ENCODE measurements at regions not wholly inside any gene's neighbourhood (a gene's known extent, or its start where the extent isn't known, plus 50 kb on each side); places are given as distances from the start of the nearest gene placed in this dataset.

DNA sequence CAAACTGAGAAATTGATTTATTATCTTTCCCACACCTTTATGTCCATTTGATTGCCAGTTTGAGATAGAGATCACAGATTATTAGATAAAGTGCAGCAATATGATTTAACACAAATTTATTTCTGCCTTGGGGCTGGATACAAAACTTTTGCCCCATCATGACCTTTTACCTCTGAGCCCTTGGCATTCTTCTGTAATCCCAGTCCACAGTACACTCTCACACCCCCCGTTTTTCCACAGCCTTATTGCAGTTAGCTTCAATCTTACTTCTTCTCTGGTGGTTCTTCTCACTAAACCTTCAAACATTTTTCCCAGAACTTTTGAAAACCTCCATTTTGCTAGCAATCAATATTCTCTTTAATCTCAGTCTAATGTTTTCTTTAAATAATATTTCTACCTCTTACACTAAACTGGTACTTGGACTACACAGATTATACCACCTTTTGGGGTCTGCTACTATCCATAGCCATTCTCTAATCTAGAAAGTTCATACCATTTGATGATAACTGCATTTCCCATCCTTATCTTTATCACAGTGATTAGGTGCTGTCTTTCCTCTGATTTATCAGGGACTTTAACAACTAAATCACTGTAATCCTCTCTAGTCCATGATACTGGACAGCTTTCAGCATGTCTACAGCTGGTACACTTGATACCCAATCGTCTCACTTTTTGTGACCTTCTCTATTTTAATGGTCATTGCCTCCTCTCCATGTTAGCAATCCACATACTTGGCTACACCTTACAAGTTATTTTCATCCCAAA lies 186.7 kb upstream of the PDE3A start:
- CTCF ChIA-PET = no interaction called here

DNA sequence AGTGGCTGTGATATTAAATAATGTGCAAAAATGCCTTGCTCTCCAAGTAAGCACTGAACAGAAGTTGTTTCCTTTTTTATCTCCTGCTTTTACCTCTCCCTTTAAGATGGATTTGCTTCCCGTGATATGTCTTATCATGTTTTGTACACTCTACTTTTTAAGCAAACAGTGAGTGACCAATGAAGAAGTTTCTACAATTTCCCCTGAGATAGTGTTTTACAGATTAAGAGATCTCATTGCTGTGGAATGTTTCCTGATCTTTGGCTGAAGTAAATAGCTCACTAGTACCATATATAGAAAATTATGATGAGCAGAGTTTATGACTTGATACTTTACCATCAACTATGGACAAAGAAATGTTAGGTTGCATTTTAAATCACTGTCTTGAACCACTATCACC lies 184.8 kb upstream of the PDE3A start:
- no peaks in the 10 kb centered on the region for H3K4me1 Mint-ChIP-seq (ENCODE audit: low read depth)
- POLR2A ChIA-PET = no interaction called here

More for the DNA sequence above, 186.7 kb upstream of the PDE3A start:
- DNase-seq (no peak), ATAC-seq (no peak)
- Mint-ChIP-seq H3K27ac (no peak overlapping the region), H3K9me3 (ENCODE audit: insufficient read depth) (no peaks in the 10 kb centered on the region), H3K27me3 (ENCODE audit: low read depth) (no peaks in the 10 kb centered on the region), H3K4me1 (ENCODE audit: low read depth) (no peaks in the 10 kb centered on the region), H3K36me3 (ENCODE audit: low read depth) (no peaks in the 10 kb centered on the region), H3K4me3 (no peak overlapping the region)
- POLR2A ChIA-PET = no interaction called here

DNA sequence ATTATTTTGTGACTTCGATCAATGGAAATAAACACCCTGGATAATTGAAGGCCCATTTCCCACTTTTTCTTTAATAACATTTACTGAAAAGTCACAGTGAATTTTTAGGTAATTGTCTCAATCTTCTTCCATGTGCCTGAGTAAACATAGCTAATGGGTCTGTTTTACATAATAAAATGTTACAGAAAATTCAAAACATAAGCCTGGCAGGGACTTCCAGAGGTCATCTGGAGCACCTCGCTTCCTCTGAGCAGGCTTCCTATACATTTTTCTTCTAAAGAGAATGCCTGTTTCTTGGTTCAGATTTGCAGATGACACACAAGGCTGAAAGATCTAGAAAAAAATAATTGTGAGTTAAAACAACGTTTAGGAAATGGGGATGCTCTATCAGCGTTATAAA lies 183.8 kb upstream of the PDE3A start:
- H3K4me1 Mint-ChIP-seq (ENCODE audit: low read depth) = no peaks in the 10 kb centered on the region
- no peak overlapping the region for H3K27ac Mint-ChIP-seq
- H3K27me3 Mint-ChIP-seq (ENCODE audit: low read depth) = no peaks in the 10 kb centered on the region
- ATAC-seq (no peak), DNase-seq (no peak)
- no peak overlapping the region for H3K4me3 Mint-ChIP-seq
- H3K9me3 Mint-ChIP-seq (ENCODE audit: insufficient read depth) = no peaks in the 10 kb centered on the region
- ChIA-PET POLR2A (no interaction called here), CTCF (no interaction called here)
- H3K36me3 Mint-ChIP-seq (ENCODE audit: low read depth) = no peaks in the 10 kb centered on the region

More for the DNA sequence above, 184.8 kb upstream of the PDE3A start:
- Mint-ChIP-seq H3K4me3 (no peak overlapping the region), H3K9me3 (ENCODE audit: insufficient read depth) (no peaks in the 10 kb centered on the region), H3K36me3 (ENCODE audit: low read depth) (no peaks in the 10 kb centered on the region), H3K27me3 (ENCODE audit: low read depth) (no peaks in the 10 kb centered on the region), H3K27ac (no peak overlapping the region)
- ATAC-seq = no peak
- no peak for DNase-seq
- CTCF ChIA-PET = no interaction called here

DNA sequence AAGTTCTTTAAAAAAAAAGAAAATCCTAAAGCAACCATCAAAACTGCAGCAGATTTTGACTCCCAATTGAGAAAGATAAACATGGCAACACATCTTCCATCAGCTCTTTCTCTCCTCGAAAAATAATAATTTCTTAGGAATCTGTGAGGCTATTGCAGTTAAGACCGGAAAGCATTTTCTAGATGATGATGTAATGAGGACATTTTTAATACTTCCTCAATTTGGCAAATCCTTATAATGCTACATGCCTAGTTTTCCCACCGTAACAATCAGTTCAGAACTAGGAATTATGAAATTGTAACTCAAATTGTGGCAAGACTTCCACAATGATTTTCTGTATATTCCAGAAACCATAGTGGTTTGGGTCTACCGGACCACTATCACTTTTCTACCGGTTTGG lies 180.9 kb upstream of the PDE3A start:
- no peak for ATAC-seq
- CTCF ChIA-PET = no interaction called here
- DNase-seq = no peak
- no peaks in the 10 kb centered on the region for H3K36me3 Mint-ChIP-seq (ENCODE audit: low read depth)
- no peak overlapping the region for H3K4me3 Mint-ChIP-seq
- POLR2A ChIA-PET = no interaction called here
- H3K27ac Mint-ChIP-seq = no peak overlapping the region
- H3K9me3 Mint-ChIP-seq (ENCODE audit: insufficient read depth) = no peaks in the 10 kb centered on the region
- no peaks in the 10 kb centered on the region for H3K4me1 Mint-ChIP-seq (ENCODE audit: low read depth)
- no peaks in the 10 kb centered on the region for H3K27me3 Mint-ChIP-seq (ENCODE audit: low read depth)

- Mint-ChIP-seq H3K9me3 (ENCODE audit: insufficient read depth) (no peaks in the 10 kb centered on the region), H3K4me3 (no peak overlapping the region), H3K27ac (no peak overlapping the region), H3K36me3 (ENCODE audit: low read depth) (no peaks in the 10 kb centered on the region), H3K27me3 (ENCODE audit: low read depth) (no peaks in the 10 kb centered on the region), H3K4me1 (ENCODE audit: low read depth) (no peaks in the 10 kb centered on the region)
- CTCF ChIA-PET = no interaction called here
- DNase-seq = no peak
- no peak for ATAC-seq
- POLR2A ChIA-PET = no interaction called here
These were observed 179.2 kb upstream of the PDE3A start for GRCh38 chr12:20188930-20189653.

- H3K27ac Mint-ChIP-seq = no peak overlapping the region
- H3K27me3 Mint-ChIP-seq (ENCODE audit: low read depth) = no peaks in the 10 kb centered on the region
- no peak for ATAC-seq
- POLR2A ChIA-PET = no interaction called here
- CTCF ChIA-PET = no interaction called here
- DNase-seq = no peak
- H3K9me3 Mint-ChIP-seq (ENCODE audit: insufficient read depth) = no peaks in the 10 kb centered on the region
- no peaks in the 10 kb centered on the region for H3K36me3 Mint-ChIP-seq (ENCODE audit: low read depth)
- H3K4me1 Mint-ChIP-seq (ENCODE audit: low read depth) = no peaks in the 10 kb centered on the region
- no peak overlapping the region for H3K4me3 Mint-ChIP-seq
These were observed 178.6 kb upstream of the PDE3A start for GRCh38 chr12:20189767-20190166.

DNA sequence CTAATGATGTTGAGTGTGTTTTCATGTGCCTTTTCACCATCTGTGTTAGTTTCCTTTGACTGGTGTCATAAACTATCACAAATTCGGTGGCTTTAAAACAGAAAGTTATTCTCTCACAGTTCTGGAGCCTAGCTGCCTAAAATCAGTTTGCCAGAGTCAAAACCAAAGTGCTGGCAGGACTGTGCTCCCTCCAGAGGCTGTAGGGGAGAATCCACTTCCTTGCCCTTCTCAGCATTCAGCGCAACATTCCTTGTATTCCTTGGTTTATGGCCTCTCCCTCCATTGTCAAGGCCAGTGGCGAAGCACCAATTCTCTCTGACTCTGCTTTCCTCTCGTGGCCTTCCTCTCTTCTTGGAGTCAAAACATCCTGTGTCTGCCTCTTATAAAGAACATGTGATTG lies 174.2 kb upstream of the PDE3A start:
- H3K27me3 Mint-ChIP-seq (ENCODE audit: low read depth) = no peaks in the 10 kb centered on the region
- ATAC-seq (no peak), DNase-seq (no peak)
- H3K4me1 Mint-ChIP-seq (ENCODE audit: low read depth) = no peaks in the 10 kb centered on the region
- H3K27ac Mint-ChIP-seq = no peak overlapping the region
- no peak overlapping the region for H3K4me3 Mint-ChIP-seq
- ChIA-PET POLR2A (no interaction called here), CTCF (no interaction called here)
- no peaks in the 10 kb centered on the region for H3K9me3 Mint-ChIP-seq (ENCODE audit: insufficient read depth)
- no peaks in the 10 kb centered on the region for H3K36me3 Mint-ChIP-seq (ENCODE audit: low read depth)

DNA sequence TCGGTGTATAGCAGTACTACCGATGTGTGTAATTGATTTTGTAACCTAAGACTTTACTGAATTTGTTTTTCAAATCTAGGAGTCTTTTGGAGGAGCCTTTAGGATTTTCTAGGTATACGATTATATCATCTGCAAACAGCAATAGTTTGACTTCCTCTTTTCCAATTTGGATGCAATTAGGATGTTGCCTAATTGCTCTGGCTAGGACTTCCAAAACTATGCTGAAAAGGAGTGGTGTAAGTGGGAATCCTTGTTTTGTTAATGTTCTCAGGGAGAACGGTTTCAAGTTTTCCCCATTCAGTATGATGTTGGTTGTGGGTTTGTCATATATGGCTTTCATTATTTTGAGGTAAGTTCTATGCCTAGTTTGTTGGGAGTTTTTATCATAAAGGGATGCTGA lies 171.6 kb upstream of the PDE3A start:
- Mint-ChIP-seq H3K27ac (no peak overlapping the region), H3K27me3 (ENCODE audit: low read depth) (no peaks in the 10 kb centered on the region), H3K36me3 (ENCODE audit: low read depth) (no peaks in the 10 kb centered on the region), H3K4me3 (no peak overlapping the region), H3K9me3 (ENCODE audit: insufficient read depth) (no peaks in the 10 kb centered on the region), H3K4me1 (ENCODE audit: low read depth) (no peaks in the 10 kb centered on the region)
- CTCF ChIA-PET = no interaction called here
- POLR2A ChIA-PET = no interaction called here
- DNase-seq = no peak
- ATAC-seq = no peak

DNA sequence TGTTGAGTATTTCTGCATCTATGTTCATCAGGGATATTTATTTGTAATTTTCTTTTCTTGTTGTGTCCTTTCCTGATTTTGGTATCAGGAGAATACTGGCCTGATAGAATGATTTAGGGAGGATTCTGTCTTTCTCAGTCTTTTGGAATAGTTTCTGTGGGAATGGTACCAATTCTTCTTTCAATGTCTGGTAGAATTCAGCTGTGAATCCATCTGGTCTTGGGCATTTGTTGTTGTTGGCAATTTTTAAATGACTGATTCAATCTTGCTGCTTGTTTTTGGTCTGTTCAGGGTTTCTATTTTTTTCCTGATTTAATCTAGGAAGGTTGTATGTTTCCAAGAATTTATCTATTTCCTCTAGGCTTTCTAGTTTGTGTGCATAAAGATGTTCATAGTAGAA lies 170.9 kb upstream of the PDE3A start:
- CTCF ChIA-PET = no interaction called here
- H3K4me3 Mint-ChIP-seq = no peak overlapping the region
- ATAC-seq = no peak
- H3K4me1 Mint-ChIP-seq (ENCODE audit: low read depth) = no peaks in the 10 kb centered on the region
- POLR2A ChIA-PET = no interaction called here
- H3K36me3 Mint-ChIP-seq (ENCODE audit: low read depth) = no peaks in the 10 kb centered on the region
- DNase-seq = no peak
- no peaks in the 10 kb centered on the region for H3K9me3 Mint-ChIP-seq (ENCODE audit: insufficient read depth)
- no peaks in the 10 kb centered on the region for H3K27me3 Mint-ChIP-seq (ENCODE audit: low read depth)
- no peak overlapping the region for H3K27ac Mint-ChIP-seq

- no peaks in the 10 kb centered on the region for H3K4me1 Mint-ChIP-seq (ENCODE audit: low read depth)
- H3K4me3 Mint-ChIP-seq = no peak overlapping the region
- no peaks in the 10 kb centered on the region for H3K36me3 Mint-ChIP-seq (ENCODE audit: low read depth)
- H3K9me3 Mint-ChIP-seq (ENCODE audit: insufficient read depth) = no peaks in the 10 kb centered on the region
- CTCF ChIA-PET = no interaction called here
- no peak overlapping the region for H3K27ac Mint-ChIP-seq
- no peak for DNase-seq
- POLR2A ChIA-PET = no interaction called here
- H3K27me3 Mint-ChIP-seq (ENCODE audit: low read depth) = no peaks in the 10 kb centered on the region
- no peak for ATAC-seq
These were observed 168.6 kb upstream of the PDE3A start for GRCh38 chr12:20199780-20200179.

DNA sequence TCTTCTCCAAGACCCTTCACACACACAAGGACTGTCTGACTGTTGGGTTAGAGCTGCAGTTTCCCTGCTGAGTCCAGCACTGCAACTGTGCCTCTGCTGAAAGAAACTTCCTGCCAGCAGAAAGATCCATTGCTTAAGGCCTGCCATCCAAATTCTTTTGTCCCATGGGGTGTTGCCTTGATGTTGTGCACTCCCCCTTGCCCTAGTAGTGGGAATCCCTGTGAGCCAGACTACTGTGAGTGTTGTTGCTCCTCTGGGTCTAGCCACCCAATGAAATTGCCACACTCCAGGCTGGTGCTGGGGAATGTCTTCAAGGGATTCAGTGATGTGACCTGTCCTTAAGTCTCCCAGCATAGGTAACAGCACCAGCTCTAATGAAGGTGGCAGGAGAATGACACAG lies 166.6 kb upstream of the PDE3A start:
- ATAC-seq (no peak), DNase-seq (no peak)
- Mint-ChIP-seq H3K36me3 (ENCODE audit: low read depth) (no peaks in the 10 kb centered on the region), H3K4me1 (ENCODE audit: low read depth) (no peaks in the 10 kb centered on the region), H3K27me3 (ENCODE audit: low read depth) (no peaks in the 10 kb centered on the region), H3K27ac (no peak overlapping the region), H3K9me3 (ENCODE audit: insufficient read depth) (no peaks in the 10 kb centered on the region), H3K4me3 (no peak overlapping the region)
- ChIA-PET POLR2A (no interaction called here), CTCF (no interaction called here)

GRCh38 chr12:20205854-20206253 lies 162.5 kb upstream of the PDE3A start:
- CTCF ChIA-PET = no interaction called here
- ATAC-seq = no peak
- H3K27ac Mint-ChIP-seq = no peak overlapping the region
- H3K4me3 Mint-ChIP-seq = no peak overlapping the region
- H3K36me3 Mint-ChIP-seq (ENCODE audit: low read depth) = no peaks in the 10 kb centered on the region
- POLR2A ChIA-PET = no interaction called here
- H3K27me3 Mint-ChIP-seq (ENCODE audit: low read depth) = no peaks in the 10 kb centered on the region
- no peaks in the 10 kb centered on the region for H3K4me1 Mint-ChIP-seq (ENCODE audit: low read depth)
- H3K9me3 Mint-ChIP-seq (ENCODE audit: insufficient read depth) = no peaks in the 10 kb centered on the region
- DNase-seq = no peak

DNA sequence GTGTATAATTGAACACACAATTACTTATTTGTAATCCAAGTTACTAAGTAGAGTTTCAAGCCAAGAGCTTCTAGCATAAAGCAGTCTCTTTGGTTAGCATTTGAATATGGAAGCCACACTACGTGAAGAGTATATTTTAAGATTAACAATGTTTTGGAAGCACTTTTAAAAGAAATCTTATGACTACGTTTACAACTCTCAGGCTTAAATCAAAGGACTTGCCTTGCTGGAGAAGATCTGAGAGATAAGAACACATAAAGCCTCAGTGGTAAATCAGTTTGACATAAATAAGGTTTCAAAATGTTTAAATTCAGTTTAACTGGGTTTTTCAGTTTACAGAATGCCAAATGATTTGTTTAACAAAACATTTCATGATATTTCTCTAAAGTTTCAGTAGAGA lies 161.9 kb upstream of the PDE3A start:
- no peaks in the 10 kb centered on the region for H3K27me3 Mint-ChIP-seq (ENCODE audit: low read depth)
- POLR2A ChIA-PET = no interaction called here
- CTCF ChIA-PET = no interaction called here

More for the DNA sequence above, 161.9 kb upstream of the PDE3A start:
- no peak for ATAC-seq
- Mint-ChIP-seq H3K27ac (no peak overlapping the region), H3K36me3 (ENCODE audit: low read depth) (no peaks in the 10 kb centered on the region), H3K4me3 (no peak overlapping the region), H3K4me1 (ENCODE audit: low read depth) (no peaks in the 10 kb centered on the region), H3K9me3 (ENCODE audit: insufficient read depth) (no peaks in the 10 kb centered on the region)
- DNase-seq = no peak

Measured in activated CD8-positive, alpha-beta T cell treated with anti-CD3 and anti-CD28 coated beads, Interleukin-2, amount 10 ng/mL, durations not matched to agents 7 days and 5 days (primary cell).